Activated B cell treated with CpG ODN at 0.5 μM for 24 hours (primary cell): ENCODE measurements at regions not wholly inside any gene's neighbourhood (a gene's known extent, or its start where the extent isn't known, plus 50 kb on each side); places are given as distances from the start of the nearest gene placed in this dataset.
"Not testable (repeated sequence)": the region's sequence is repeated elsewhere in the genome, so short reads cannot be mapped to it uniquely, and the experiment has no call there.

ENCODE experiments used
- ATAC-seq: fragments of 200-7000 bp; cut with Tn5 transposase; one replicate; pipeline ENCODE4 v1.10.0; 2021; ENCODE audit warnings: low read depth, mild to moderate bottlenecking, moderate library complexity
- CTCF ChIA-PET: fragments of 350-600 bp; sonication (Branson Sonifier 250); formaldehyde crosslinking; loops from one replicate; lab custom pipeline; 2021; ENCODE audit warnings: antibody characterized with exemption; lab: Charles Lee
- POLR2A ChIA-PET: fragments of 350-600 bp; sonication (Branson Sonifier 250); formaldehyde crosslinking; loops from one replicate; lab custom pipeline; 2021; ENCODE audit warnings: antibody characterized with exemption; lab: Charles Lee
- DNase-seq: peaks from one replicate; pipeline ENCODE4 v3.0.0; 2022
- H3K27ac Mint-ChIP-seq: one replicate; pipeline ENCODE4 v1.8.0; 2020; ENCODE audit warnings: mixed read lengths
- H3K27me3 Mint-ChIP-seq: one replicate; pipeline ENCODE4 v1.8.0; 2021; ENCODE audit warnings: mixed read lengths
- H3K36me3 Mint-ChIP-seq: one replicate; pipeline ENCODE4 v1.8.0; 2021; ENCODE audit warnings: low read depth, mixed read lengths
- H3K4me1 Mint-ChIP-seq: one replicate; pipeline ENCODE4 v1.8.0; 2021; ENCODE audit warnings: mixed read lengths
- H3K4me3 Mint-ChIP-seq: one replicate; pipeline ENCODE4 v1.8.0; 2020; ENCODE audit warnings: mild to moderate bottlenecking, mixed read lengths
- H3K9me3 Mint-ChIP-seq: one replicate; pipeline ENCODE4 v1.8.0; 2020; ENCODE audit warnings: mixed read lengths
- intact Hi-C: fragments of 100-400 bp; cut with micrococcal nuclease; formaldehyde crosslinking; loops from one replicate; pipeline ENCODE4 v1.15.1; 2024
- TF ChIP-seq, protein P1 (sequence below): fragments of 200-600 bp; IDR thresholded peaks from one replicate; pipeline ENCODE4 v1.8.0; 2022; ENCODE audit warnings: antibody characterized with exemption, mild to moderate bottlenecking

DNA sequence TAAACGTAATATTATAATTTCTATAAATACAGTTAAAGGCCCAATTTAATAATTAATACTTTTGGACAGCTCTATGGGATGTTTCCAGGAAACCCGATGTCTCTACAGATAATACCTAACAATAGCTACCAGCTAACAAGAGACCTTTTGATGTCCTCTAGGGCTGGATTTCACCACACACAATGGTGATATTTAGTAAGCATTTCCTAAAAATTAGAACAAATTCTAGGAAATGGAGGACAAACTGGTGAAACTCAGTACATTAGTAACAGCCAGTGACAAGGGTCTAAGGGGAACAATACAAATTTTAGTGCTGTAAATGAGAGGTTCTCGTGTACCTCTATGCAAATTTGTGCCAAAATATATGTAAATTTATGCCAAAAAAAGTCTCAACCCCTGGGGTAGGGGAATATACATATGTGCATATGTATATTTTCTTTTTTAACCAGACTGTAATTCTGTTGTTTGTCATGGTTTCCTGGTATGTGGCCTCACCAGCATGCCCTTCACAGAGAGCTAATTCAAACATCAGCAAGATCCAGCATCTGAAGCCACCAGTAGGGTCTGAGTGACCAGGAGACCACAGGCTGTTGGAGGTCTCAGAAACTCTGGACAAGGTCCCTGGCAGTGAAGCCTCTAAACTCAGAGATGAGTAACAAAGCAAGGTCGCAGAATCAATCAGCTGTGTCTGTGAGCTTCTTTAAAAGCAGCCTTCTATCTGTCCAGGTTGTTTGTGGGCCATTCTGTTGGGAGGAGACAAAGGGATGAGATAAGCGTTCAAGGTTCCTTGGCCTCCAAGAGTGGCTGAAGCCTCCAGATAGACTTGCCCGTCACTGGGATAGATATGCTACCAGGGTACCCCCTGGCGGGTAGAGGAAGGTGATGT is 235.1 kb upstream of the RREB1 start:
- TF ChIP-seq, protein P1, sequence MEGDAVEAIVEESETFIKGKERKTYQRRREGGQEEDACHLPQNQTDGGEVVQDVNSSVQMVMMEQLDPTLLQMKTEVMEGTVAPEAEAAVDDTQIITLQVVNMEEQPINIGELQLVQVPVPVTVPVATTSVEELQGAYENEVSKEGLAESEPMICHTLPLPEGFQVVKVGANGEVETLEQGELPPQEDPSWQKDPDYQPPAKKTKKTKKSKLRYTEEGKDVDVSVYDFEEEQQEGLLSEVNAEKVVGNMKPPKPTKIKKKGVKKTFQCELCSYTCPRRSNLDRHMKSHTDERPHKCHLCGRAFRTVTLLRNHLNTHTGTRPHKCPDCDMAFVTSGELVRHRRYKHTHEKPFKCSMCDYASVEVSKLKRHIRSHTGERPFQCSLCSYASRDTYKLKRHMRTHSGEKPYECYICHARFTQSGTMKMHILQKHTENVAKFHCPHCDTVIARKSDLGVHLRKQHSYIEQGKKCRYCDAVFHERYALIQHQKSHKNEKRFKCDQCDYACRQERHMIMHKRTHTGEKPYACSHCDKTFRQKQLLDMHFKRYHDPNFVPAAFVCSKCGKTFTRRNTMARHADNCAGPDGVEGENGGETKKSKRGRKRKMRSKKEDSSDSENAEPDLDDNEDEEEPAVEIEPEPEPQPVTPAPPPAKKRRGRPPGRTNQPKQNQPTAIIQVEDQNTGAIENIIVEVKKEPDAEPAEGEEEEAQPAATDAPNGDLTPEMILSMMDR = no peak
- CTCF ChIA-PET = interaction anchor here (1.2 kb wide), 1 partner anchor 114 kb away, joined by 3 read pairs; no protein-coding TSS in a partner anchor
- no peaks in the 10 kb centered on the region for H3K4me1 Mint-ChIP-seq
- peaks cover 4% of the 10 kb centered on the region for H3K27me3 Mint-ChIP-seq
- H3K9me3 Mint-ChIP-seq = no peaks in the 10 kb centered on the region
- POLR2A ChIA-PET = interaction anchor here (0.5 kb wide), 1 partner anchor 22 kb away, joined by 4 read pairs; no protein-coding TSS in a partner anchor
- no peak overlapping the region for H3K4me3 Mint-ChIP-seq
- no peaks in the 10 kb centered on the region for H3K36me3 Mint-ChIP-seq
- H3K27ac Mint-ChIP-seq = no peak overlapping the region
- intact Hi-C loops = no loop called here
- DNase-seq (no peak), ATAC-seq (no peak)

DNA sequence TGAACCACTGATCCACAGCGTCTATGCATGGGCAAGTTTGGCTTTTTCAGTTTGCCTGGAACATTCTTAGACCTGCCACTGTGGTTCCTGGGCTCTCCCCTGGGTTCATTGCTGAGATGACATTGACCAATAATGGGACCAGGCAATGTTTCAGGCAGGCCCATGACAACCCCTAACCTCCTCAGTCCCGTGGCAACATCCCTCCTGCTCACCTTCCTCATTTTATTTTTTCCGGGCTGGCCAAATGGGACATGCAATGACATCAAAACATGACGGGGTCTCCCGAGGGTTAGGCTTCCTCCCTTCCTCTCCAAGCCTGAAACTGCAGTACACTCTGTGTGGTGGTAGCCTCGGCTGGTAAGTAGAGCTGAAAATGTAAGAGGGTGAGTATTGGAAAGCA is 234.0 kb upstream of the RREB1 start:
- Mint-ChIP-seq H3K4me3 (no peak overlapping the region), H3K4me1 (no peaks in the 10 kb centered on the region), H3K36me3 (no peaks in the 10 kb centered on the region), H3K27me3 (peaks cover 4% of the 10 kb centered on the region), H3K27ac (no peak overlapping the region), H3K9me3 (no peaks in the 10 kb centered on the region)
- POLR2A ChIA-PET = no interaction called here
- CTCF ChIA-PET = interaction anchor here (1.2 kb wide), 1 partner anchor 115 kb away, joined by 3 read pairs; no protein-coding TSS in a partner anchor
- no peak for ATAC-seq
- TF ChIP-seq, protein P1 = no peak
- no peak for DNase-seq
- intact Hi-C loops = no loop called here

DNA sequence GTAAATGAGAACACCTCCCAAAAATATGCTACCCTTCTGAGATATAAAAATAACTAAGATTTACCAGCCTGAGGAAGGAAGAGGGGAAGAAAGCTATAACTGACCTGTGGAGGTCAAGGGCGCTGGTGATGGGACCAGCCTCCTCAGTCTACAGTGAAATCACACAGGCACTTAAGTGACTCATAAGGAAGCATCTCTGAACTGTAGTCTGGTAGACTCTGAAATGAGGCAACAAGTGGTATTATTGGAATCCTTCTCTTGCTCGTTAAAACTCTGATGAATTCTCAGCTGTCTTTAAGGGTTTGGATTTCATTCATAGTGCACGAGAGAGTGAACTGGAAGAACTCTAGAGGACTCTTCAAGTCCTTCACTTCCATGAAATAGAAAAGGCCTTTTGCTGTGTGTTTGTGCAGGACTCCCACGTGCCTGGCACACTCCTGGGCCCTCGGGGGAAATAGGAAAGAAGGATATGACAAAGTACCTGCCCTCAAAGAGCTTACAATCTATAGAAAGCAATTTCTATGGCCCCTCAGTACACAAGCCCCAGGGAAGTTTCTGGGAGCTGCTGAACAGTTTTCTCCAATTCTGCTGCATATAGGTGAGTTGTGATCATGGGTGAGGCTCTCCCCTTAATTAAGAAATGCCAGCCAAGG is 231.8 kb upstream of the RREB1 start:
- POLR2A ChIA-PET = interaction anchor here (0.7 kb wide), 3 partner anchors 237 to 1747 kb away, joined by 4 to 6 read pairs (median 4); no protein-coding TSS in a partner anchor

DNA sequence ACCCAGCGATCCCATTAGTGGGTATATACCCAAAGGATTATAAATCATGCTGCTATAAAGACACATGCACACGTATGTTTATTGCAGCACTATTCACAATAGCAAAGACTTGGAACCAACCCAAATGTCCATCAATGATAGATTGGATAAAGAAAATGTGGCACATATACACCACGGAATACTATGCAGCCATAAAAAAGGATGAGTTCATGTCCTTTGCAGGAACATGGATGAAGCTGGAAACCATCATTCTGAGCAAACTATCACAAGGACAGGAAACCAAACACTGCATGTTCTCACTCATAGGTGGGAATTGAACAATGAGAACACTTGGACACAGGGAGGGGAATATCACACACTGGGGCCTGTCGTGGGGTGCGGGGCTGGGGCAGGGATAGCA is 230.0 kb upstream of the RREB1 start:
- CTCF ChIA-PET, H3K27ac Mint-ChIP-seq, ATAC-seq: not testable (repeated sequence)

More for the DNA sequence above, 231.8 kb upstream of the RREB1 start:
- CTCF ChIA-PET = no interaction called here
- no peak for ATAC-seq
- intact Hi-C loops = no loop called here
- TF ChIP-seq, protein P1 = no peak
- H3K4me1 Mint-ChIP-seq = peaks cover 9% of the 10 kb centered on the region
- no peak overlapping the region for H3K4me3 Mint-ChIP-seq
- H3K9me3 Mint-ChIP-seq = no peaks in the 10 kb centered on the region
- DNase-seq = no peak
- no peak overlapping the region for H3K27ac Mint-ChIP-seq
- H3K36me3 Mint-ChIP-seq = no peaks in the 10 kb centered on the region
- peaks cover 4% of the 10 kb centered on the region for H3K27me3 Mint-ChIP-seq

GRCh38 chr6:6878887-6879585 is 228.7 kb upstream of the RREB1 start:
- Mint-ChIP-seq H3K27ac (no peak overlapping the region), H3K4me1 (peaks cover 9% of the 10 kb centered on the region), H3K27me3 (peaks cover 4% of the 10 kb centered on the region), H3K4me3 (no peak overlapping the region), H3K9me3 (no peaks in the 10 kb centered on the region), H3K36me3 (no peaks in the 10 kb centered on the region)
- TF ChIP-seq, protein P1 = no peak
- ChIA-PET POLR2A (interaction anchor here (0.6 kb wide), 1 partner anchor 358 kb away, joined by 4 read pairs; no protein-coding TSS in a partner anchor), CTCF (no interaction called here)
- intact Hi-C loops = no loop called here
- DNase-seq (no peak), ATAC-seq (no peak)

More for the DNA sequence above, 230.0 kb upstream of the RREB1 start:
- H3K9me3 Mint-ChIP-seq, H3K36me3 Mint-ChIP-seq, intact Hi-C loops, POLR2A ChIA-PET, H3K27me3 Mint-ChIP-seq, DNase-seq, H3K4me3 Mint-ChIP-seq, H3K4me1 Mint-ChIP-seq: not testable (repeated sequence)

DNA sequence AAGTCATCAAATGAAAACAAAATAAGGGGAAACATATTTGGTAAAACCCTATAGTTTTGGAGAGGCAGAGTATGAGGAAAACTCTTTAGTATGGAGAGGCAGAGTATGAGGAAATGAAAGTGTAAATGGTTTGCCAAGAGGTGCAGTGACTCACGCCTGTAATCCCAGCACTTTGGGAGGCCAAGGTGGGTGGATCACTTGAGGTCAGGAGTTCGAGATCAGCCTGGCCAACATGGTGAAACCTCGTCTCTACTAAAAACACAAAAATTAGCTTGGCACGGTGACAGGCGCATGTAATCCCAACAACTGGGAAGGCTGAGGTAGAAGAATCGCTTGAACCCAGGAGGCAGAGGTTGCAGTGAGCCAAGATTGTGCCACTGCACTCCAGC is 228.2 kb upstream of the RREB1 start:
- H3K27me3 Mint-ChIP-seq, H3K4me1 Mint-ChIP-seq, H3K36me3 Mint-ChIP-seq, H3K9me3 Mint-ChIP-seq, DNase-seq, POLR2A ChIA-PET, CTCF ChIA-PET, ATAC-seq, intact Hi-C loops, H3K27ac Mint-ChIP-seq, H3K4me3 Mint-ChIP-seq: not testable (repeated sequence)
